Sigmoid colon (tissue), 6 donors: ENCODE measurements at regions not wholly inside any gene's neighbourhood (a gene's known extent, or its start where the extent isn't known, plus 50 kb on each side); places are given as distances from the start of the nearest gene placed in this dataset.

Experiments
- DNase-seq: peaks from one replicate; pipeline ENCODE4 v3.0.0-alpha.2; 2019
- H3K27ac ChIP-seq, 4 donors: fragments of 200-600 bp; sonication (generic); one replicate each; pipeline ENCODE4 v1.5.1; 2016 to 2019; ENCODE audit warnings: mild to moderate bottlenecking in 1 of 4
- H3K27me3 ChIP-seq, 3 donors: fragments of 200-600 bp; sonication (generic); one replicate each; pipeline ENCODE4 v1.5.1; 2019; ENCODE audit warnings: mild to moderate bottlenecking in 1 of 3
- H3K36me3 ChIP-seq, 4 donors: fragments of 200-600 bp; sonication (generic); one replicate each; pipeline ENCODE4 v1.5.1; 2016 to 2019
- H3K4me1 ChIP-seq, 4 donors: fragments of 200-600 bp; sonication (generic); one replicate each; pipeline ENCODE4 v1.5.1; 2017 to 2019
- H3K4me3 ChIP-seq, 4 donors: fragments of 200-600 bp; sonication (generic); one replicate each; pipeline ENCODE4 v1.5.1; 2017 to 2019; ENCODE audit warnings: mild to moderate bottlenecking in 2 of 4, moderate library complexity in 1 of 4
- H3K9me3 ChIP-seq, 4 donors: fragments of 200-600 bp in 3 of 4; sonication (generic) in 3 of 4; one replicate each; pipeline versions ENCODE4 v1.5.1 to v1.6.1; 2013 to 2019
- EP300 ChIP-seq, 4 donors: sonication (generic); formaldehyde crosslinking; IDR thresholded peaks; one replicate each; pipeline ENCODE4 v1.6.1; 2017; ENCODE audit warnings: antibody characterized with exemption in 4 of 4
- POLR2A ChIP-seq, 2 donors: fragments of 450-650 bp; IDR thresholded peaks; one replicate each; pipeline ENCODE4 v1.6.1; 2016; ENCODE audit warnings: antibody characterized with exemption in 2 of 2, mild to moderate bottlenecking in 2 of 2, moderate library complexity in 2 of 2
- POLR2AphosphoS5 ChIP-seq, 4 donors: sonication (generic); formaldehyde crosslinking; IDR thresholded peaks; one replicate each; pipeline ENCODE4 v1.6.1; 2017; ENCODE audit warnings: antibody characterized with exemption in 4 of 4
- WGBS, 2 donors: extraction: QIAGEN DNeasy Blood & Tissue Kit; methylation state at CpG; one replicate each; pipeline ENCODE4 v1.1.7; 2013; 5-methylcytosine and 5-hydroxymethylcytosine counted together
- intact Hi-C: fragments of 100-400 bp; cut with DNase I; formaldehyde crosslinking; loops from one replicate; pipeline ENCODE4 v1.15.1; 2023
- TF ChIP-seq, protein P1 (sequence below), 4 experiments: fragments of 450-650 bp in 3 of 4; fragments of 200-600 bp in 1 of 4; IDR thresholded peaks; one replicate each; pipeline ENCODE4 v1.5.1; 2016 to 2019; ENCODE audit warnings: antibody characterized with exemption in 4 of 4, mild to moderate bottlenecking in 3 of 4, moderate library complexity in 2 of 4
- donor health status: healthy with polysubstance abuse.
- donor health status: healthy.

DNA sequence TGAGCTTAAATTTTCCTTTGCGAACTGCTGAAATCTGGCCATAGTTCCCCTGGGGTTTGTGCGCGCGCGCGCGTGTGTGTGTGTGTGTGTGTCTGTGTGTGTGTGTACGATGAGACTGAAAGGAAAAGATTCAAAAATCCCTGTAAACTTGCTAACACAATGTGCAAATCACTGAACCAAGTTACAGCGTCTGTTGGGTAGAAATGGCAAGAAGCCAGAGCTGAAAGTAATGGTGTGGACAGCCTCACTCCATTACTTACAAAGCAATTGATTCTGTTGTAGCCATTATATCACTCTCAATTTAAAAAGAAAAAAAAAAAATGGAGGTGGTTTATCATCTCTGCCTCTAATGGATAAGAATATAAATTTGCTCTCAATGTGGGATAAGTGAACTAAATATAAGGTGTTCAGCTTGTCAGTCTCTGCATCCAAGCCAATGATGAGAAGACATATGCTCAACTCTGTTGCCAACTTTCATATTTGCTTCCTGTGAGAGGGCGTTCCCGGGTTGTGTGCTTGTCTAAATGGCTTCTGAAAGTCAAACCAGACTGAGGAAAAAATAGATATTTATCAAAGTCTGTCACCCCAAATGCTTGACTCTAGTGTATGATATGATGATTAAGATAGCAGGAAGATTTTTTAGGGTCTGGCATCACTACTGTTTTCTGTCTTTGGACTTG is 422.2 kb downstream of the ZNF385D start:
- intact Hi-C loops, result no loop called here
- H3K4me1 ChIP-seq, result no peaks in the 10 kb centered on the region
- no peak overlapping the region for H3K27ac ChIP-seq
- TF ChIP-seq POLR2A (IDR thresholded peaks at IDR 0.05) (no peak), EP300 (IDR thresholded peaks at IDR 0.05) (no peak), POLR2AphosphoS5 (IDR thresholded peaks at IDR 0.05) (no peak)
- TF ChIP-seq, protein P1, sequence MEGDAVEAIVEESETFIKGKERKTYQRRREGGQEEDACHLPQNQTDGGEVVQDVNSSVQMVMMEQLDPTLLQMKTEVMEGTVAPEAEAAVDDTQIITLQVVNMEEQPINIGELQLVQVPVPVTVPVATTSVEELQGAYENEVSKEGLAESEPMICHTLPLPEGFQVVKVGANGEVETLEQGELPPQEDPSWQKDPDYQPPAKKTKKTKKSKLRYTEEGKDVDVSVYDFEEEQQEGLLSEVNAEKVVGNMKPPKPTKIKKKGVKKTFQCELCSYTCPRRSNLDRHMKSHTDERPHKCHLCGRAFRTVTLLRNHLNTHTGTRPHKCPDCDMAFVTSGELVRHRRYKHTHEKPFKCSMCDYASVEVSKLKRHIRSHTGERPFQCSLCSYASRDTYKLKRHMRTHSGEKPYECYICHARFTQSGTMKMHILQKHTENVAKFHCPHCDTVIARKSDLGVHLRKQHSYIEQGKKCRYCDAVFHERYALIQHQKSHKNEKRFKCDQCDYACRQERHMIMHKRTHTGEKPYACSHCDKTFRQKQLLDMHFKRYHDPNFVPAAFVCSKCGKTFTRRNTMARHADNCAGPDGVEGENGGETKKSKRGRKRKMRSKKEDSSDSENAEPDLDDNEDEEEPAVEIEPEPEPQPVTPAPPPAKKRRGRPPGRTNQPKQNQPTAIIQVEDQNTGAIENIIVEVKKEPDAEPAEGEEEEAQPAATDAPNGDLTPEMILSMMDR (IDR thresholded peaks at IDR 0.05), result no peak
- H3K4me3 ChIP-seq, result no peak overlapping the region
- no peaks in the 10 kb centered on the region for H3K9me3 ChIP-seq
- no peaks in the 10 kb centered on the region for H3K27me3 ChIP-seq
- WGBS, 2 donors, result 90 to 91% methylated on average over 11 of the region's 11 CpGs
- H3K36me3 ChIP-seq, result no peaks in the 10 kb centered on the region
- no peak for DNase-seq

DNA sequence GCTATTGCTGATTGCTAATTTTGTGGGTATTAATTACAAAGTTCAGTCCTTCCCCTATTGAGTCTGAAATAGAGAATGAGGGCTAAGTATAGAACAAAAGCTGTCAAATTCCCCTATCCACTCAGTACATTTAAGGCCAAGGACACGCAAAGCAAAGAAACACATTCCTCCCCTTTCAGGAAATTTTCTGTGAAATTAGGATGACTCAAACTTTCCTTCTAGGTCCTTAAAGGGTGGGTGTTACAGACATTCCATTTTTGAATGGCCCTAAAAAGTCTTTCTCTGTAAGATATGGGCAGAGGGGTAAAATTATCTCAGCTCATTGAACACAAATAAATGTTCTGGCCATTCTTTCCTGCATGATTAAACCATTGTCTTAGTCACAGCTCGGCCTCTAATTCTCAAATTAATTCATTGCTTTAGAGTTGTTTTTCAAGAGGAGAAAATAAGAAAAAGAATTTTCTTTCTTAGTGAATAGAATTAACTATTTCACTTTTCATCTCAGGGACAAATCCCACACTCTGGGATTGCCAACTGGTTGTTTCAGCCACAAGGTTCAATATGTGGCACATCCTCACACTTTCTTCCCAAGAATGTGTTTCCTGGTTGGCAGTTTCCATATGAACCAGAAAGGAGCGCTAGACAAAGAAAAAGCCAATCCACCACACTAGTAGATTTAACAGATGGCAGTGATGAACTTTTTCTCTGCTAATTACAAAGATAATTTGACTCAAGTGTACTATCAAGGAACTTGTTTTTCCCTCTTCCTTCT is 424.1 kb downstream of the ZNF385D start:
- H3K4me1 ChIP-seq, result no peaks in the 10 kb centered on the region
- no peaks in the 10 kb centered on the region for H3K36me3 ChIP-seq
- intact Hi-C loops, result no loop called here
- H3K9me3 ChIP-seq, result no peaks in the 10 kb centered on the region
- no peak overlapping the region for H3K4me3 ChIP-seq
- WGBS, 2 donors, result 69 to 75% methylated on average over 3 of the region's 3 CpGs
- DNase-seq, result no peak
- TF ChIP-seq EP300 (IDR thresholded peaks at IDR 0.05), result no peak
- TF ChIP-seq POLR2AphosphoS5 (IDR thresholded peaks at IDR 0.05), result no peak
- TF ChIP-seq, protein P1 (IDR thresholded peaks at IDR 0.05), result no peak
- no peak for TF ChIP-seq POLR2A (IDR thresholded peaks at IDR 0.05)
- H3K27ac ChIP-seq, result peak overlapping the region in 1 of 4 donors; percentile 15
- H3K27me3 ChIP-seq, result no peaks in the 10 kb centered on the region

DNA sequence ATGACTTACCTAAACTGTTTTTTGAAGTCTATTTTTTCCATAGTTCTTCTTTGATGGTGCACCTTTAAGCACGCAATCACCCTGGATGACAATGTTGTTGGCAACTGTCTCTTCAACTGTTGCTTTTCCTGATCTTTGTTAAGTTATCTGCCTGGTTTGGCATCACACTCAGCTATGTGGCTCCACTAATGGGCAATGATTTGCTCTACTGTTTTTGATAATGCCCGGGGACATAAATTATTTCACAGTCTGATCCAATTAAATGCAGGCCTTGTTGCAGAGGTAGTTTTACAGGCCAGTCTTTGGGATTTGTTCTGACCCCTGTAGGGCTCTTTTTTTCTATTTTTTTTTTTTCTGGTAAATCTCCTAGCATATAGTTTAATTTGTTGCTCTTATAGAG is 436.3 kb downstream of the ZNF385D start:
- no peaks in the 10 kb centered on the region for H3K36me3 ChIP-seq
- H3K27ac ChIP-seq, result no peak overlapping the region
- DNase-seq, result no peak
- intact Hi-C loops, result no loop called here
- TF ChIP-seq POLR2AphosphoS5 (IDR thresholded peaks at IDR 0.05) (no peak), EP300 (IDR thresholded peaks at IDR 0.05) (no peak), POLR2A (IDR thresholded peaks at IDR 0.05) (no peak)
- TF ChIP-seq, protein P1 (IDR thresholded peaks at IDR 0.05), result no peak
- WGBS, 2 donors, result 68 to 92% methylated on average over 2 of the region's 2 CpGs
- H3K4me3 ChIP-seq, result no peak overlapping the region
- H3K27me3 ChIP-seq, result no peaks in the 10 kb centered on the region
- no peaks in the 10 kb centered on the region for H3K4me1 ChIP-seq
- H3K9me3 ChIP-seq, result peaks cover 0 to 2% (median 0%) of the 10 kb centered on the region in 4 donors

DNA sequence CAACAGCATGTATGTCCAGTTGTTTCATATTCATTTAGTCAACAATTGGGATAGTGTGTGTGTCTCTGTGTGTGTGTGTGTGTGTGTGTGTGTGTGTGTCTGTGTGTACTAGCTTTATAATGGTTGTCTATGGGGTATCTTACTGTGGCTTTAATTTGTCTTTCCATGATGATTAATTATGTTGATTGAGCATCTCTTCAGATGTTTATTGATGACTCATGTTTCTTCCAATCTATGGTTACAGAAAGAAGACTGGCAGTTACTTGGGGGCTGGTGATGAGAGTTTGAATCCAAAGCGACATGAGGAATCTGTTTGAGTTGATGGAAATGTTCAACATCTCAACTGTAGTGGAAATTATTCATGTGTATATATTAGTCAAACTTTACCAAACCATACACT is 440.1 kb downstream of the ZNF385D start:
- H3K9me3 ChIP-seq, result peaks cover 0 to 2% (median 0%) of the 10 kb centered on the region in 4 donors
- H3K27ac ChIP-seq, result no peak overlapping the region
- no peaks in the 10 kb centered on the region for H3K4me1 ChIP-seq
- H3K27me3 ChIP-seq, result no peaks in the 10 kb centered on the region
- H3K36me3 ChIP-seq, result no peaks in the 10 kb centered on the region
- H3K4me3 ChIP-seq, result no peak overlapping the region
- TF ChIP-seq EP300 (IDR thresholded peaks at IDR 0.05) (no peak), POLR2A (IDR thresholded peaks at IDR 0.05) (no peak)
- TF ChIP-seq, protein P1 (IDR thresholded peaks at IDR 0.05), result no peak
- 73 to 74% methylated on average over 1 of the region's 1 CpG for whole genome bisulfite sequencing, 2 donors
- intact Hi-C loops, result no loop called here
- DNase-seq, result no peak
